ENCODE measurements at regions not wholly inside any gene's neighbourhood (a gene's known extent, or its start where the extent isn't known, plus 50 kb on each side); places are given as distances from the start of the nearest gene placed in this dataset.

GRCh38 chr6:14372734-14373489, 255.3 kb downstream of the CD83 start (continued):
- TF ChIP-seq REST (IDR thresholded peaks at IDR 0.05; ENCODE audit: low read depth, low read length) (no peak), TCF12 (IDR thresholded peaks at IDR 0.05; ENCODE audit: low read depth, low read length) (no peak), STAT3 (IDR thresholded peaks at IDR 0.05; ENCODE audit: low read depth, low read length) (no peak)

GRCh38 chr6:14373648-14374437, 256.3 kb downstream of the CD83 start:
- intact Hi-C loops (cut with micrococcal nuclease; ENCODE audit: unreplicated experiment): no loop called here
- Histone ChIP-seq H3K27ac (ENCODE audit: control insufficient read depth, insufficient read depth) (no peak overlapping the region), H3K79me2 (ENCODE audit: control insufficient read depth, insufficient read depth, low read length) (no peaks in the 10 kb centered on the region), H3K4me2 (ENCODE audit: control insufficient read depth, insufficient read depth) (no peak overlapping the region), H2AFZ (ENCODE audit: control insufficient read depth, low read depth, low read length) (no peak overlapping the region), H3K4me1 (ENCODE audit: control insufficient read depth, insufficient read depth, low read length) (peaks cover 12% of the 10 kb centered on the region), H3K27me3 (replicated peaks in 1 of 2; ENCODE audit: control insufficient read depth in 2 of 2, insufficient read depth in 2 of 2, low read length in 1 of 2) (no peaks in the 10 kb centered on the region), H3K9me3 (replicated peaks; ENCODE audit: control insufficient read depth, insufficient read depth, low read length) (no peaks in the 10 kb centered on the region), H4K20me1 (ENCODE audit: control insufficient read depth, insufficient read depth) (no peaks in the 10 kb centered on the region), H3K9ac (ENCODE audit: control insufficient read depth, insufficient read depth, low read length) (no peak overlapping the region), H3K4me3 (no peak overlapping the region), H3K36me3 (ENCODE audit: control insufficient read depth in 2 of 2, insufficient read depth in 2 of 2, low read length in 1 of 2) (no peaks in the 10 kb centered on the region)
- in situ Hi-C loops (cut with MboI): no loop called here
- no peak for DNase-seq (ENCODE audit: low read depth, low spot score)
- no peak for TF ChIP-seq ZBTB11 (CRISPR knock-in tag; IDR thresholded peaks at IDR 0.05)
- peak; percentile 77 for TF ChIP-seq RUNX3 (IDR thresholded peaks at IDR 0.05; ENCODE audit: low read length)
- peak; percentile 17; the same call in 1 of the 2 replicates for TF ChIP-seq JUNB (IDR thresholded peaks at IDR 0.05)
- CTCF ChIA-PET: interaction anchor here (0.7 kb wide), 1 partner anchor 930 kb away, joined by 3 read pairs; no protein-coding TSS in a partner anchor
- RAD21 ChIA-PET (ENCODE audit: unreplicated experiment): interaction anchor here (1.2 kb wide), 1 partner anchor 13 kb away, joined by 3 read pairs; no protein-coding TSS in a partner anchor
- no peak for FAIRE-seq
- BruUV-seq (replicated peaks): no TSS peak
- ATAC-seq: no peak; the same call in 1 of the 3 replicates
- SMC1A ChIA-PET (ENCODE audit: uncharacterized antibody, unreplicated experiment): no interaction called here
- POLR2A ChIA-PET: no interaction called here
- 54% methylated on average over 7 of the region's 7 CpGs for WGBS (ENCODE audit: insufficient coverage, insufficient replicate concordance, low lambda C conversion rate, missing lambda C conversion rate)

All from GM12878 (cell line).